Coronary artery (tissue), 2 donors: ENCODE measurements at regions not wholly inside any gene's neighbourhood (a gene's known extent, or its start where the extent isn't known, plus 50 kb on each side); places are given as distances from the start of the nearest gene placed in this dataset.

Source experiments
- DNase-seq: peaks from one replicate; pipeline ENCODE4 v3.0.0-alpha.2; 2017; ENCODE audit warnings: low spot score
- H3K27ac ChIP-seq, 2 donors: fragments of 200-600 bp; sonication (generic); one replicate each; pipeline ENCODE4 v1.5.1; 2016 to 2019
- H3K4me3 ChIP-seq: fragments of 200-600 bp; sonication (generic); 2 replicates; pipeline ENCODE4 v1.5.1; 2016; ENCODE audit warnings: mild to moderate bottlenecking, moderate library complexity
- CTCF ChIP-seq: fragments of 200-600 bp; sonication (generic); IDR thresholded peaks from one replicate; pipeline ENCODE4 v1.5.1; 2019; ENCODE audit warnings: antibody characterized with exemption

GRCh38 chr18:40956213-40956612 is 998.8 kb upstream of the PIK3C3 start:
- no peak for DNase-seq
- Histone ChIP-seq H3K4me3 (no peak overlapping the region), H3K27ac (no peak overlapping the region)
- no peak for TF ChIP-seq CTCF

GRCh38 chr18:40955351-40955750 is 999.7 kb upstream of the PIK3C3 start:
- DNase-seq, result no peak
- no peak for TF ChIP-seq CTCF
- H3K4me3 ChIP-seq, result no peak overlapping the region
- H3K27ac ChIP-seq, result no peak overlapping the region

GRCh38 chr18:40949114-40949950 is 1005.7 kb upstream of the PIK3C3 start:
- DNase-seq, result no peak
- Histone ChIP-seq H3K27ac (no peak overlapping the region), H3K4me3 (no peak overlapping the region)
- no peak for TF ChIP-seq CTCF

GRCh38 chr18:40944576-40944975 is 1010.5 kb upstream of the PIK3C3 start:
- no peak for DNase-seq
- no peak overlapping the region for H3K4me3 ChIP-seq
- H3K27ac ChIP-seq, result no peak overlapping the region
- no peak for TF ChIP-seq CTCF

- no peak for DNase-seq
- TF ChIP-seq CTCF, result no peak
- Histone ChIP-seq H3K4me3 (no peak overlapping the region), H3K27ac (no peak overlapping the region)
Measured at GRCh38 chr18:40939656-40940515, 1015.1 kb upstream of the PIK3C3 start.

GRCh38 chr18:40938615-40939014 is 1016.4 kb upstream of the PIK3C3 start:
- no peak for TF ChIP-seq CTCF
- H3K4me3 ChIP-seq, result no peak overlapping the region
- H3K27ac ChIP-seq, result no peak overlapping the region
- DNase-seq, result no peak
